ENCODE measurements at regions not wholly inside any gene's neighbourhood (a gene's known extent, or its start where the extent isn't known, plus 50 kb on each side); places are given as distances from the start of the nearest gene placed in this dataset.

DNA sequence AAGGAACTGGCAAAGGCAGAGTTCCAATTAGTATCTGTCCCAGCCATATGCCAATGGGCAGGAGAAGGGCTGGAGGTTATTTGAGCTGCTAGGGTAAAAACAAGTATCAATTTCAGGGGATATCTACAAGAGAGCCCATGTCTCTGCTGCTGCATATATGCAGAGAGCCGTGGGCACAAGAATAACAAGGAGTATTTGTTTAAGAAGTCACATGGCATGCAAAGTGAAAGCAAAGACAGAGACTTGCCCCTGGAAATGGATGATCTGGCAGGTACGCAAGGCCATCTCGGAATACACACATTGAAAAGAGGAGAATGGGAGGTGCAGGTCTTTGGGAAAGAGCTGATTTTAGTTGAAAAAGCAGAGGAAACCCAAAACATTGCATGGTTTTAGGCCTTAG lies 170.6 kb downstream of the EVA1A start:
- no peak for TF ChIP-seq EZH2 (IDR thresholded peaks at IDR 0.05; ENCODE audit: low read length, missing control alignments)
- TF ChIP-seq, protein P1, sequence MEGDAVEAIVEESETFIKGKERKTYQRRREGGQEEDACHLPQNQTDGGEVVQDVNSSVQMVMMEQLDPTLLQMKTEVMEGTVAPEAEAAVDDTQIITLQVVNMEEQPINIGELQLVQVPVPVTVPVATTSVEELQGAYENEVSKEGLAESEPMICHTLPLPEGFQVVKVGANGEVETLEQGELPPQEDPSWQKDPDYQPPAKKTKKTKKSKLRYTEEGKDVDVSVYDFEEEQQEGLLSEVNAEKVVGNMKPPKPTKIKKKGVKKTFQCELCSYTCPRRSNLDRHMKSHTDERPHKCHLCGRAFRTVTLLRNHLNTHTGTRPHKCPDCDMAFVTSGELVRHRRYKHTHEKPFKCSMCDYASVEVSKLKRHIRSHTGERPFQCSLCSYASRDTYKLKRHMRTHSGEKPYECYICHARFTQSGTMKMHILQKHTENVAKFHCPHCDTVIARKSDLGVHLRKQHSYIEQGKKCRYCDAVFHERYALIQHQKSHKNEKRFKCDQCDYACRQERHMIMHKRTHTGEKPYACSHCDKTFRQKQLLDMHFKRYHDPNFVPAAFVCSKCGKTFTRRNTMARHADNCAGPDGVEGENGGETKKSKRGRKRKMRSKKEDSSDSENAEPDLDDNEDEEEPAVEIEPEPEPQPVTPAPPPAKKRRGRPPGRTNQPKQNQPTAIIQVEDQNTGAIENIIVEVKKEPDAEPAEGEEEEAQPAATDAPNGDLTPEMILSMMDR (conservative IDR thresholded peaks at IDR 0.05 in 1 of 2, IDR thresholded peaks at IDR 0.05 in 1 of 2; ENCODE audit: low read depth in 1 of 2, low read length in 2 of 2) = no peak

Data from fibroblast of lung (primary cell).